ENCODE measurements at regions not wholly inside any gene's neighbourhood (a gene's known extent, or its start where the extent isn't known, plus 50 kb on each side); places are given as distances from the start of the nearest gene placed in this dataset.
"Not testable (repeated sequence)": the region's sequence is repeated elsewhere in the genome, so short reads cannot be mapped to it uniquely, and the experiment has no call there.

DNA sequence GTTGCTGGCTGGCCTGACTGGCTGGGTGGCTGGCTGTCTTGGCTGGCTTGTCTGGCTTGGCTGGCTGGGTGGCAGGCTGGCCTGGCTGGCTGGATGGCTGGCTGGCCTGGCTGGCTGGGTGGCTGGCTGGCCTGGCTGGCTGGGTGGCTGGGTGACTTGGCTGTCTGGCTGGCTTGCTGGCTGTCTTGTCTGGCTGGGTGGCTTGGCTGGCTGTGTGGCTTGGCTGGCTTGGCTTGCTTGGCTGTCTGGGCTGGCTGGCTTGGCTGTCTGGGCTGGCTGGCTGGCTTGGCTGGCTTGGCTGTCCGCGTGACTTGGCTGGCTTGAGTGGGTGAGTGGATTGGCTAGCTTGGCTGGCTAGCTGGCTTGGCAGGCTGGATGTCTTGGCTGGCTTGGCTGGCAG, 2835.6 kb downstream of the RPIA start:
- TF ChIP-seq, protein P1, sequence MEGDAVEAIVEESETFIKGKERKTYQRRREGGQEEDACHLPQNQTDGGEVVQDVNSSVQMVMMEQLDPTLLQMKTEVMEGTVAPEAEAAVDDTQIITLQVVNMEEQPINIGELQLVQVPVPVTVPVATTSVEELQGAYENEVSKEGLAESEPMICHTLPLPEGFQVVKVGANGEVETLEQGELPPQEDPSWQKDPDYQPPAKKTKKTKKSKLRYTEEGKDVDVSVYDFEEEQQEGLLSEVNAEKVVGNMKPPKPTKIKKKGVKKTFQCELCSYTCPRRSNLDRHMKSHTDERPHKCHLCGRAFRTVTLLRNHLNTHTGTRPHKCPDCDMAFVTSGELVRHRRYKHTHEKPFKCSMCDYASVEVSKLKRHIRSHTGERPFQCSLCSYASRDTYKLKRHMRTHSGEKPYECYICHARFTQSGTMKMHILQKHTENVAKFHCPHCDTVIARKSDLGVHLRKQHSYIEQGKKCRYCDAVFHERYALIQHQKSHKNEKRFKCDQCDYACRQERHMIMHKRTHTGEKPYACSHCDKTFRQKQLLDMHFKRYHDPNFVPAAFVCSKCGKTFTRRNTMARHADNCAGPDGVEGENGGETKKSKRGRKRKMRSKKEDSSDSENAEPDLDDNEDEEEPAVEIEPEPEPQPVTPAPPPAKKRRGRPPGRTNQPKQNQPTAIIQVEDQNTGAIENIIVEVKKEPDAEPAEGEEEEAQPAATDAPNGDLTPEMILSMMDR (IDR thresholded peaks at IDR 0.05): not testable (repeated sequence)
- not testable (repeated sequence) for TF ChIP-seq POLR2A (IDR thresholded peaks at IDR 0.05)

Measured in esophagus squamous epithelium (tissue), 4 donors.